ENCODE measurements at regions not wholly inside any gene's neighbourhood (a gene's known extent, or its start where the extent isn't known, plus 50 kb on each side); places are given as distances from the start of the nearest gene placed in this dataset.

GRCh38 chr2:64203858-64204632 is 59.8 kb upstream of the PELI1 start:
- H3K4me3 ChIP-seq, result peak overlapping the region; percentile 60
- intact Hi-C loops (cut with DNase I), result no loop called here
- H3K4me1 ChIP-seq, result peaks cover 27% of the 10 kb centered on the region

DNA sequence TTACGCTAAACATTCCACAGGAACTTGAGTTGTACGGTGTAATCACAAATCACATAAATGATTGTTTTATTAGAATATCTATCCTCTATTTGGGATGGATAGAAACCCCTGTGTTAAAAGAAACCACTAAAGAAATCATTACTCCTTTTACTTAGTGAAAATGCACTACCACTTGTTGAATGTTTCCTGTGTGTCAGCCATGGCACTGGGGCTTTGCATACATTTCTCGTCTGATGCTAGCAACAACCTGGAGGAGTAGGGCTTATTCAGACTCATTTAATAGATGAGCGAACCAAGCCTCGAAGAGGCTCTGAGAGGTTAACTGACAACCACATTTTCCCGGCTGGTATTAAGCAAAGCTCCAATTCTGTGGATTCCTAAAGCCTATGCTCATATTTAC is 60.5 kb upstream of the PELI1 start:
- intact Hi-C loops (cut with DNase I), result no loop called here
- H3K4me3 ChIP-seq, result peak overlapping the region; percentile 60

More at GRCh38 chr2:64203858-64204632, 59.8 kb upstream of the PELI1 start:
- no peaks in the 10 kb centered on the region for H3K36me3 ChIP-seq (ENCODE audit: insufficient read depth in 1 of 2, low read depth in 1 of 2)
- no peaks in the 10 kb centered on the region for H3K27me3 ChIP-seq (ENCODE audit: insufficient read depth in 3 of 3, low read length in 2 of 3)
- DNase-seq (peak in 1 of 2 donors; percentile 16), ATAC-seq (peak in 2 of 4 donors; percentile 36 to 65)
- no peaks in the 10 kb centered on the region for H3K9me3 ChIP-seq
- H3K27ac ChIP-seq, result peak overlapping the region; percentile 74
- TF ChIP-seq, protein P1, sequence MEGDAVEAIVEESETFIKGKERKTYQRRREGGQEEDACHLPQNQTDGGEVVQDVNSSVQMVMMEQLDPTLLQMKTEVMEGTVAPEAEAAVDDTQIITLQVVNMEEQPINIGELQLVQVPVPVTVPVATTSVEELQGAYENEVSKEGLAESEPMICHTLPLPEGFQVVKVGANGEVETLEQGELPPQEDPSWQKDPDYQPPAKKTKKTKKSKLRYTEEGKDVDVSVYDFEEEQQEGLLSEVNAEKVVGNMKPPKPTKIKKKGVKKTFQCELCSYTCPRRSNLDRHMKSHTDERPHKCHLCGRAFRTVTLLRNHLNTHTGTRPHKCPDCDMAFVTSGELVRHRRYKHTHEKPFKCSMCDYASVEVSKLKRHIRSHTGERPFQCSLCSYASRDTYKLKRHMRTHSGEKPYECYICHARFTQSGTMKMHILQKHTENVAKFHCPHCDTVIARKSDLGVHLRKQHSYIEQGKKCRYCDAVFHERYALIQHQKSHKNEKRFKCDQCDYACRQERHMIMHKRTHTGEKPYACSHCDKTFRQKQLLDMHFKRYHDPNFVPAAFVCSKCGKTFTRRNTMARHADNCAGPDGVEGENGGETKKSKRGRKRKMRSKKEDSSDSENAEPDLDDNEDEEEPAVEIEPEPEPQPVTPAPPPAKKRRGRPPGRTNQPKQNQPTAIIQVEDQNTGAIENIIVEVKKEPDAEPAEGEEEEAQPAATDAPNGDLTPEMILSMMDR (IDR thresholded peaks at IDR 0.05), result no peak
- 24 to 41% (median 26%) methylated on average over 12 of the region's 12 CpGs for WGBS, 3 donors

DNA sequence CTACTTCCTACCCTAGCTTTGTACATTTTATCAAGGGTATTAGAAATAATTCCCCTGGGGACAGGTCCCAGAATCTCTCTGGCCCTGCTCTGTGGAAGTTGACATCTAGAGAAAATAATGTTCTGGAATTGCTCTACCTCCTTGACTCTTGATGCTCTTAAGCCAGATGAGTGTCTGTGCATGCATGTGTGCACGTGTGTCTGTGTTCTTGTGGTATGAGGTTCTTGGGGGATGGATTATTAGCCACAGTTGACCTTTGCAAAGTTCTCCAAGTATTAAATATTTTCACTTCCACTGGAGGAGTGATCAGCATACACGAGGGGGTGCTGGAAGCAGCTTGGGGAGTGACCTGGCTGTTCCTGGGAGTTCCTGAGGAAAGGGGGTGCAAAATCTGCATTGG is 61.2 kb upstream of the PELI1 start:
- Histone ChIP-seq H3K4me1 (peaks cover 27% of the 10 kb centered on the region), H3K27me3 (ENCODE audit: insufficient read depth in 3 of 3, low read length in 2 of 3) (no peaks in the 10 kb centered on the region), H3K4me3 (no peak overlapping the region), H3K27ac (no peak overlapping the region), H3K9me3 (no peaks in the 10 kb centered on the region), H3K36me3 (ENCODE audit: insufficient read depth in 1 of 2, low read depth in 1 of 2) (no peaks in the 10 kb centered on the region)
- DNase-seq (no peak), ATAC-seq (no peak)
- intact Hi-C loops (cut with DNase I), result no loop called here
- TF ChIP-seq, protein P1 (IDR thresholded peaks at IDR 0.05), result no peak
- 71 to 83% (median 77%) methylated on average over 2 of the region's 2 CpGs for WGBS, 3 donors

More for the DNA sequence above, 60.5 kb upstream of the PELI1 start:
- 78 to 88% (median 85%) methylated on average over 6 of the region's 6 CpGs for WGBS, 3 donors
- no peaks in the 10 kb centered on the region for H3K9me3 ChIP-seq
- no peak for DNase-seq
- H3K36me3 ChIP-seq (ENCODE audit: insufficient read depth in 1 of 2, low read depth in 1 of 2), result no peaks in the 10 kb centered on the region
- peaks cover 27% of the 10 kb centered on the region for H3K4me1 ChIP-seq
- peak overlapping the region; percentile 74 for H3K27ac ChIP-seq
- H3K27me3 ChIP-seq (ENCODE audit: insufficient read depth in 3 of 3, low read length in 2 of 3), result no peaks in the 10 kb centered on the region
- TF ChIP-seq, protein P1 (IDR thresholded peaks at IDR 0.05), result no peak
- no peak for ATAC-seq

- WGBS, 3 donors, result 100% methylated on average over 1 of the region's 1 CpG
- no peak overlapping the region for H3K27ac ChIP-seq
- no peak for DNase-seq
- TF ChIP-seq, protein P1 (IDR thresholded peaks at IDR 0.05), result no peak
- H3K4me1 ChIP-seq, result peaks cover 19% of the 10 kb centered on the region
- H3K4me3 ChIP-seq, result no peak overlapping the region
- intact Hi-C loops (cut with DNase I), result no loop called here
- H3K9me3 ChIP-seq, result no peaks in the 10 kb centered on the region
- ATAC-seq, result no peak
- H3K36me3 ChIP-seq (ENCODE audit: insufficient read depth in 1 of 2, low read depth in 1 of 2), result no peaks in the 10 kb centered on the region
- no peaks in the 10 kb centered on the region for H3K27me3 ChIP-seq (ENCODE audit: insufficient read depth in 3 of 3, low read length in 2 of 3)
These were observed 63.4 kb upstream of the PELI1 start for GRCh38 chr2:64207573-64207972.
